HepG2 (cell line): ENCODE measurements at regions not wholly inside any gene's neighbourhood (a gene's known extent, or its start where the extent isn't known, plus 50 kb on each side); places are given as distances from the start of the nearest gene placed in this dataset.

Source experiments
- ATAC-seq: fragments of 200-7000 bp; cut with Tn5 transposase; 3 replicates; pipeline ENCODE4 v1.9.1; 2020; ENCODE audit warnings: mild to moderate bottlenecking, moderate library complexity
- BruUV-seq: library from RNA; stranded (reverse); fragments of 400-500 nt; replicated peaks from 2 replicates; lab custom pipeline; 2021; lab: Mats Ljungman, UMichigan
- CTCF ChIA-PET: fragments of 300-600 bp; formaldehyde crosslinking; extraction: SDS; loops from one replicate; lab custom pipeline; 2021; ENCODE audit warnings: low total read pairs, inconsistent platforms, low intra/inter-chr PET ratio; lab: Yijun Ruan, JAX
- POLR2A ChIA-PET: fragments of 350-600 bp; sonication (Branson Sonifier 250); formaldehyde crosslinking; loops from one replicate; lab custom pipeline; 2020; ENCODE audit warnings: antibody characterized with exemption, inconsistent platforms; lab: Yijun Ruan, JAX
- DNase-seq: peaks from one replicate; pipeline ENCODE4 v3.0.0-alpha.2; 2015; ENCODE audit warnings: low spot score
- FAIRE-seq: peaks from 3 replicates; lab custom pipeline; 2011; peaks lifted over from hg19 to GRCh38; lab: Jason Lieb, UNC
- H2AFZ ChIP-seq: one replicate; pipeline ENCODE4 v1.6.1; 2011; ENCODE audit warnings: low read length, inconsistent platforms
- H3K27ac ChIP-seq: fragments of 300-600 bp; 3 replicates; pipeline ENCODE4 v1.8.0; 2011; ENCODE audit warnings: mixed run types, mild to moderate bottlenecking, mixed read lengths, low read length, inconsistent platforms; ENCODE audit not compliant: insufficient read depth; ENCODE audit errors: extremely low read length
- H3K27me3 ChIP-seq, 2 experiments: fragments of 200-600 bp in 1 of 2; 2 replicates in 1 of 2; 3 replicates in 1 of 2; pipeline versions ENCODE4 v1.6.0 to v1.8.0; 2011; ENCODE audit warnings: low read length in 2 of 2, mild to moderate bottlenecking in 2 of 2, moderate library complexity in 2 of 2, inconsistent platforms in 1 of 2; ENCODE audit not compliant: insufficient read depth in 2 of 2, control insufficient read depth in 1 of 2
- H3K36me3 ChIP-seq, 2 experiments: fragments of 200-600 bp in 1 of 2; replicated peaks in 1 of 2; 2 replicates in 1 of 2; 3 replicates in 1 of 2; pipeline versions ENCODE4 v1.5.1 to v1.8.0; 2011; ENCODE audit warnings: low read length in 2 of 2, inconsistent platforms in 1 of 2; ENCODE audit not compliant: insufficient read depth in 2 of 2, control insufficient read depth in 1 of 2
- H3K4me1 ChIP-seq: 2 replicates; pipeline ENCODE4 v1.5.1; 2012; ENCODE audit warnings: low read length, inconsistent platforms; ENCODE audit not compliant: insufficient read depth
- H3K4me2 ChIP-seq: 2 replicates; pipeline ENCODE4 v1.6.0; 2011; ENCODE audit warnings: low read depth, low read length, inconsistent platforms
- H3K4me3 ChIP-seq, 3 experiments: fragments of 200-600 bp in 1 of 3; sonication (generic), shearing (Covaris generic) in 1 of 3; replicated peaks in 1 of 3; 2 replicates each; pipeline ENCODE4 v1.5.1; 2011 to 2016; ENCODE audit warnings: low read length in 3 of 3, inconsistent platforms in 2 of 3, low read depth in 2 of 3, mild to moderate bottlenecking in 2 of 3, control low read depth in 1 of 3, mixed read lengths in 1 of 3; ENCODE audit not compliant: insufficient read depth in 1 of 3
- H3K79me2 ChIP-seq: one replicate; pipeline ENCODE4 v1.6.1; 2011; ENCODE audit warnings: low read length, inconsistent platforms; ENCODE audit not compliant: insufficient read depth
- H3K9ac ChIP-seq: 2 replicates; pipeline ENCODE4 v1.6.0; 2011; ENCODE audit warnings: mild to moderate bottlenecking, low read depth, low read length, inconsistent platforms; ENCODE audit not compliant: insufficient read depth
- H3K9me3 ChIP-seq: 2 replicates; pipeline ENCODE4 v1.5.1; 2012; ENCODE audit warnings: mild to moderate bottlenecking, low read length
- H4K20me1 ChIP-seq: 2 replicates; pipeline ENCODE4 v1.6.0; 2011; ENCODE audit warnings: inconsistent platforms, mild to moderate bottlenecking, low read length, moderate library complexity; ENCODE audit not compliant: insufficient read depth
- AFF4 ChIP-seq: sonication (generic); formaldehyde crosslinking; IDR thresholded peaks from 2 replicates; pipeline ENCODE4 v1.4.0; 2020; ENCODE audit warnings: missing genetic modification reagents
- JDP2 ChIP-seq: sonication (generic); formaldehyde crosslinking; IDR thresholded peaks from 2 replicates; pipeline ENCODE4 v1.8.1; 2022; ENCODE audit warnings: missing genetic modification reagents, borderline replicate concordance
- MIER3 ChIP-seq: IDR thresholded peaks from 2 replicates; pipeline ENCODE4 v1.6.1; 2016; ENCODE audit warnings: missing compliant biosample characterization, borderline replicate concordance
- NAIF1 ChIP-seq: sonication (generic); formaldehyde crosslinking; IDR thresholded peaks from 2 replicates; pipeline ENCODE4 v1.5.0; 2020; ENCODE audit warnings: mild to moderate bottlenecking, missing genetic modification reagents, borderline replicate concordance
- RFX5 ChIP-seq: IDR thresholded peaks from 2 replicates; pipeline ENCODE4 v1.6.1; 2011; ENCODE audit warnings: low read depth, low read length, improper control_type of control experiment
- RNF2 ChIP-seq: fragments of 450-650 bp; conservative IDR thresholded peaks from 2 replicates; pipeline ENCODE4 v1.6.1; 2016; ENCODE audit warnings: low read depth
- SAFB2 ChIP-seq: sonication (generic); formaldehyde crosslinking; IDR thresholded peaks from 2 replicates; pipeline ENCODE4 v1.5.1; 2020; ENCODE audit warnings: missing genetic modification reagents, low read depth, mild to moderate bottlenecking, borderline replicate concordance
- SNAPC4 ChIP-seq: sonication (generic); formaldehyde crosslinking; IDR thresholded peaks from 2 replicates; pipeline ENCODE4 v1.4.0; 2020; ENCODE audit warnings: mild to moderate bottlenecking, missing genetic modification reagents
- TCF12 ChIP-seq, 2 experiments: fragments of 450-650 bp in 1 of 2; sonication (generic) in 1 of 2; formaldehyde crosslinking in 1 of 2; IDR thresholded peaks; 2 replicates each; pipeline versions ENCODE4 v1.6.1 to v1.8.0; 2017 to 2022; ENCODE audit warnings: antibody characterized with exemption in 1 of 2, mild to moderate bottlenecking in 1 of 2, missing genetic modification reagents in 1 of 2, moderate library complexity in 1 of 2
- U2AF2 ChIP-seq: fragments of 200-400 bp; formaldehyde crosslinking; IDR thresholded peaks from 2 replicates; pipeline ENCODE4 v1.6.1; 2017; ENCODE audit warnings: low read depth, mild to moderate bottlenecking, low read length
- ZNF121 ChIP-seq: sonication (generic); formaldehyde crosslinking; IDR thresholded peaks from 2 replicates; pipeline ENCODE4 v1.5.0; 2020; ENCODE audit warnings: mild to moderate bottlenecking, missing genetic modification reagents
- ZNF253 ChIP-seq: sonication (generic); formaldehyde crosslinking; IDR thresholded peaks from 2 replicates; pipeline ENCODE4 v1.8.0; 2022; ENCODE audit warnings: mild to moderate bottlenecking, missing genetic modification reagents, borderline replicate concordance
- ZNF501 ChIP-seq: sonication (generic); formaldehyde crosslinking; IDR thresholded peaks from 2 replicates; pipeline ENCODE4 v1.5.1; 2020; ENCODE audit warnings: mild to moderate bottlenecking, moderate library complexity, missing genetic modification reagents
- ZNF629 ChIP-seq: sonication (generic); formaldehyde crosslinking; conservative IDR thresholded peaks from 2 replicates; pipeline ENCODE4 v1.5.0; 2020; ENCODE audit warnings: missing genetic modification reagents
- ZSCAN25 ChIP-seq: sonication (generic); formaldehyde crosslinking; IDR thresholded peaks from 2 replicates; pipeline ENCODE4 v1.8.0; 2022; ENCODE audit warnings: mild to moderate bottlenecking, missing genetic modification reagents
- WGBS: methylation state at CpG from one replicate; pipeline ENCODE4 v1.1.6; 2017; ENCODE audit warnings: low lambda C conversion rate; 5-methylcytosine and 5-hydroxymethylcytosine counted together
- in situ Hi-C: cut with HindIII; loops from 2 replicates; pipeline ENCODE4 v1.10.0; 2017; ENCODE audit warnings: low pct_unique_long_range_greater_than_20kb; ENCODE audit not compliant: extremely low pct_ligation_motif_present
- intact Hi-C: fragments of 100-400 bp; cut with micrococcal nuclease; formaldehyde crosslinking; loops from one replicate; pipeline ENCODE4 v1.10.0; 2022; ENCODE audit not compliant: unreplicated experiment

- Histone ChIP-seq H3K79me2 (no peaks in the 10 kb centered on the region), H3K4me2 (no peak overlapping the region), H3K27me3 (no peaks in the 10 kb centered on the region), H3K9ac (no peak overlapping the region), H4K20me1 (no peaks in the 10 kb centered on the region), H2AFZ (no peak overlapping the region), H3K9me3 (no peaks in the 10 kb centered on the region), H3K27ac (no peak overlapping the region), H3K36me3 (no peaks in the 10 kb centered on the region), H3K4me3 (no peak overlapping the region), H3K4me1 (no peaks in the 10 kb centered on the region)
- intact Hi-C loops (no loop called here), in situ Hi-C loops (no loop called here)
- no peak for FAIRE-seq
- ChIA-PET CTCF (no interaction called here), POLR2A (no interaction called here)
- no peak for DNase-seq
- 32% methylated on average over 2 of the region's 2 CpGs for WGBS
- no TSS peak for BruUV-seq
- no peak for ATAC-seq
- TF ChIP-seq U2AF2 (no peak), TCF12 (IDR thresholded peaks at IDR 0.05) (no peak), TCF12 (CRISPR knock-in tag; IDR thresholded peaks at IDR 0.05) (no peak), SNAPC4 (CRISPR knock-in tag) (no peak), ZSCAN25 (CRISPR knock-in tag) (no peak), JDP2 (CRISPR knock-in tag) (no peak), RFX5 (no peak), SAFB2 (CRISPR knock-in tag) (no peak), ZNF121 (no peak), MIER3 (CRISPR knock-in tag) (no peak), ZNF629 (CRISPR knock-in tag) (no peak), ZNF253 (CRISPR knock-in tag) (no peak), AFF4 (CRISPR knock-in tag) (no peak), ZNF501 (CRISPR knock-in tag) (no peak), NAIF1 (CRISPR knock-in tag) (no peak), RNF2 (no peak)
These were observed 1339.3 kb downstream of the EFNA5 start for GRCh38 chr5:106331415-106331814.
